NCI-H460 (cell line): ENCODE measurements at regions not wholly inside any gene's neighbourhood (a gene's known extent, or its start where the extent isn't known, plus 50 kb on each side); places are given as distances from the start of the nearest gene placed in this dataset.

ENCODE experiments used
- DNase-seq: peaks from one replicate; pipeline ENCODE4 v3.0.0-alpha.2; 2016; ENCODE audit warnings: low read depth; ENCODE audit errors: extremely low read depth

- DNase-seq, result no peak
These were observed 246.1 kb downstream of the LY86 start for GRCh38 chr6:6834356-6835222.

- DNase-seq, result no peak
These were observed 246.6 kb downstream of the LY86 start for GRCh38 chr6:6835223-6835503.

DNA sequence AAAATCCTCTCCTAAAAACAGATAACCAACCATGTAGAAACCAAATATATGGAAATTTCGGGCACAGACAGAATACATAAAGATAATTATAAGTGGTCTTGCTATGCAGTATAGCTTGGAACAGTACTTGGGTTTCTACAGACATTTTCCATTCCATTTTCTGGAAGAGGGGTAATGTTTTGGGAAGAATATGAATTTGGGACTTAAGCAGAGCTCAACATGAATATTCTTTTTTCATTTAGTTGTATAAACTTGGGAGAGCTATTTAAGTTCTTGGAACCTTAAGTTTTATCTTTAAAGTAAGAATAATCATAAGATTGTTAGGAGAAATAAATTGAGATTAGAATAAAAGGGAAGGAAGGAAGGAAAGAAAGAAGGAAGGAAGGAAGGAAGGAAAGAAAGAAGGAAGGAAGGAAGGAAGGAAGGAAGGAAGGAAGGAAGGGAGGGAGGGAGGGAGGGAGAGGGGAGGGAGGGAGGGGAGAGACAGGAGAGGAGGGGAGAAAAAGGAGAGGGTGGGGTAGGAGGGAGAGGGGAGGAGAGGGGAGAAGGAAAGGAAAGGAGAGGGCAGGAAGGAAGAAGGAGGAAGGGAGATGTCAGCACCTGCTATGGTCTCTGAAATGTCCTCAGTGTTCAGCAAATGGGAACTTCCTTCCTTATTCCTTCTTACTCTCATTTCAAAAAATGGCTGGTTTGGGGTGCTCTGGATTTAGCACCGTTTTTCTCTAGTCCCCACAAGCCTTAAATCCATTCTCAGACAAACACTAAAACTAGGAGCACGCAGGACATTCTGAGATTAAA, 248.3 kb downstream of the LY86 start:
- no peak for DNase-seq

- no peak for DNase-seq
These were observed 249.1 kb downstream of the LY86 start for GRCh38 chr6:6837541-6838080.

DNA sequence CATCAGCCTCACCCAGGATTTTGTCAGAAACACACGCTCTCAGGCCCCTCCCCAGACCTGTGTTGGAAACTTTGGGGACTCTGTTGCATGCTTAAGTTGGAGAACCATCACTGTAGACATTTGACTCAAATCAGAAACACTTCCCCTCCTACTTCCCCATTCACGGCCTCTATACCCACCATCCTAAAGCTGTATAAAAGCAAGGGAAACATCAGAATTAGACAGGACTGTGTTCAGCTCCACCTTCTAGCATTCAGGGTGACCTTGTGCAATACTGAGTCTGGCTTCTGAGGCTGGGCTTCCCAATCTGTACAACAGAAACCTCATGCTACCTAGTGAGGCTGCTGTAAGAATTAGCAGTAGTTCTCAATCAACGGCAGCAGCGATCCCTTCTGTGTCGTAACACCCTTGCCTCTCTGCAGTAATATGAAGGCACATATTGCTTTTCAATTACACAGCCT, 252.3 kb downstream of the LY86 start:
- DNase-seq, result no peak

DNA sequence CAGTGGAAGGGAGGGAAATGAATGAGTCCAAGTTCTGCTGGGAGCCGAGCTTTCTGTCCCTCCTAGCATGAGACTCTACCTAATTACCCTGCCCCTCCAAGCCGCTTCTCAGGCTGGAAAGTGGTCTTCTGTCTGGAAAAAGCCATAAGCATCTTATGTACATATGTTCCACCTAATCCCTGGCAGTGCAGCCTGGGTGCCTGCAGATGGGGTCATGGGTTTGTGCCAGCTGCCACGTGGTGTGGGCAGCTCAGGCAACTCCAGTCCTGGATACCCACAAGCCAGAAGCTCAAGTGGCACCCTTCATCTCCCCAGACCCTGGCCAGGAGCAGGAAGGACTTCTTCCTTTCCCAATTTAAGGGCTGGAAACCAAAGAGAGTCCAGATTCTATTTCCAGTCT, 253.1 kb downstream of the LY86 start:
- no peak for DNase-seq

GRCh38 chr6:6842291-6842690, 253.8 kb downstream of the LY86 start:
- no peak for DNase-seq

- no peak for DNase-seq
These were observed 254.6 kb downstream of the LY86 start for GRCh38 chr6:6843057-6843627.

GRCh38 chr6:6843777-6844176, 255.3 kb downstream of the LY86 start:
- no peak for DNase-seq

GRCh38 chr6:6844530-6844929, 256.0 kb downstream of the LY86 start:
- DNase-seq, result no peak

- DNase-seq, result no peak
These were observed 257.1 kb downstream of the LY86 start for GRCh38 chr6:6845603-6846002.

- no peak for DNase-seq
These were observed 259.1 kb downstream of the LY86 start for GRCh38 chr6:6847591-6847990.

DNA sequence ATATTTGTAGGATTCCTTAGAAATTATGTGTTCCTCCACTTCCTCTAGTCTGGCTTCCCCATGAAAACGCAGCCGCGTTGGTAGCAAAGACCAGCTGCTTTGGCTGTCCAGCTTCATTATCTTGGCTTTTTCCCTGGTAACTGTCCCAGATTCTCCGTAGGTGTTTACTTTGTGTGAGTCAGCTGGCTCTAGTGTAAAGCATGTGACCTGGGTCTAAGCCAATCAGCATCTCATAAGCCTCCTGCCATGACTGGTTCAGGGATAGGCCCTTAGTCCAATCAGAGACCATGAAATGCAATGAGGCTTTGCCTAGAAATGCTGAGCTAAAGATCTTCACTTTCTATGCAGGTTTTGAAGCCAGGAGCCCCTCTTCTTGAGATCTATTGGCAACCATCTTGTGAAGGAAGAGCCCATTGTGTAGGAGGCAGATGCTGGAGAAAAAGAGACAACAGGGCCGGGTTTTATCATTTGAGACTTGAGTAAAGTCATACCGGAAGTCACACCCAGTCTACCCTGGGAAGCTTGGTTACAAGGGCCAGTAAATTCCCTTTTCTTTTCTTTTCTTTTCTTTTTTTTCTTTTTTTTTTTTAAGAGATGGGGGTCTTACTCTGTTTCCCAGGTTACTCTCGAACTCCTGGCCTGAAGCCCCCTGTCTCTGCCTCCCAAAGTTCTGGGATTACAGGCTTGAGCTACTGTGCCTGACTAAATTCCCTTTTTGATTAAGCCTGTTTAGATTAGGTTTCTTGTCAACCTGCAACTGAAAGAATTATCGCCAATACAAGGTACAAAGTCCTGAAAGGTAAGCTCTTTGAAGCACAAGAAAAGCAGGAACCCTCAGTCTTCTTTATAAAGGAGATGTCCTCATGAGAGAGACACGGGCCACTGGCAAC, 256.5 kb upstream of the RREB1 start:
- peak; percentile 60 for DNase-seq

DNA sequence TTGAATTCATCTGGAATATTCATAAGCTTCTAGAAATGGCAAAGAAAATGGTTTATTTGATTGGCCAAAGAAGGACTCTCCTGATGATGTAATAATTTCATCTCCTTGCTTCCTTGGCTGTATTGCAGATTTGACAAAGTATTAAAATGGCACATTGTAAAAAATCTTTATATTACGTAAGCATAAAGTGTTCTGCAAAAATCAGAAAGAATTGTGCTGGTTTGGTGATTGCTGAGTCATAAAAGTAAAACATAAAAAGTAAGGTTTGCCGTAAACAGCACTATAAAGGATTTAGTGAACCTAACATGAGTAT, 255.9 kb upstream of the RREB1 start:
- no peak for DNase-seq

DNA sequence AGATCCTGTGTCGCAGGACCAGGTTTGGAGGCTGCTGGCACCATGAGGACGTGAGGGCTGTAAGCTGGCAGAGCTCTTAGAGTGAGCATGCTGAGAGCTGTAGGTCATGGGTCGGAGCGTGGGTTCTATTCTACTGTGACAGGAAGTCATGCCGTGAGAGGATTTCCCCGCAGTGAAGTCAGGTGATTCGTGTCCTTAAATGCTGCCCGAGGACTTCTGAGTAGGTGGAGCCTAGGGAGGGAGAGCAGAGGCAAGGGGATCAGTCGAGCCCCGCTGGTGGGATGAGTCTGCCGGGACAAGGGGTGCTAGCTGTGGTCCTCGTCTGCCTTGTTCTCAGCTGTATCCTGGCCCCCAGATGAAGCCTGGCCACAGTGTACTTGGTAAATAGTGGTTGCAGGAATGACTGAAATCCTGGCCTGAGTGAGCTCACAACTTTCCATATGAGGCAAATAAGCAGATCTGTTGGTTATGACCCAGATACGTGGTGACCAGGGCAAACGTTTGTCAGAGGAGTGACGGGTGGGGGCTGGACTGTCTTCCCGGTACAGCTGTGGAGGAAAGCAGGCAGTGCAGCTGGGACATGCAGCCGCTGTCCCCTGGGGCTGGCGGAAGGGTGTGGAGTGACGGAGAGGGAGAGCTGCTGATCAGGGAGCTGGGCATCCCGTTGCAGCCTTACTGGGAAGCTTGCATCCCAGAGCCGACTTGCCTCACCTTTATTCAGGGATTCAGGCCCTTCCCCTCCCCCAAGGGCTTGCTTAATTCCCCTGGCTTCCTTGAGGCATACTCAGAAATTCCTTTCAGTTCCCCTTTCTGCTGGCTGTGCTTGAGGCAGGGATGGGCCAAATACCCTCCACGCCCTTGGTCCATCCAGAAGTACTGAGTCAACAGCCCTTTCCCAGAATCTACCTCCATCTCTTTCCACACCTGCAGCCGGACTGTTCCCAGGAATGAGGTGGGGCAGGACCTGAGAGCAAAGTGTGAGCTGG, 250.9 kb upstream of the RREB1 start:
- peak; percentile 28 for DNase-seq

- DNase-seq, result no peak
These were observed 250.2 kb upstream of the RREB1 start for GRCh38 chr6:6857528-6857927.

GRCh38 chr6:6858533-6858982, 249.2 kb upstream of the RREB1 start:
- no peak for DNase-seq

DNA sequence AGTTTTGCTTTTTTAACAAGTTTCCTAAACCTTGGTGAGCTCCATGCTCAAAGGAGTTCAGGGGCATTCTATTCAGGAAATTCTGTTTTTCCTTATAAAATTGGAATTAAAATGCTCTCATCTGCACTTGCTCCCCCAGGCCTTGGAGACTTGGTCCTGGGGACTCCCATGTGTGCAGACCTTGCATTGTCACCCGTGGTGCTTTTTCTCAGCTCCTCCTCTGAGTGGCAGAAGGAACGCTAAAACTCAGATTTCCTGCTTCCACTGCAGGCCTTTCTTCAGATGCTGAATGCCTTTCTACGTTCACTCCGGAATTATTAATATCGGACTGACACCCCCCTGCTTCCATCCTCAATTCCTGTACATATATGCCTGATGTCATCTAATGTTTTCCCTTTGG, 248.7 kb upstream of the RREB1 start:
- DNase-seq, result no peak

GRCh38 chr6:6859722-6860121, 248.0 kb upstream of the RREB1 start:
- no peak for DNase-seq
